ENCODE measurements at regions not wholly inside any gene's neighbourhood (a gene's known extent, or its start where the extent isn't known, plus 50 kb on each side); places are given as distances from the start of the nearest gene placed in this dataset.
A peak's percentile ranks its signal among the peaks of the same experiment; 100 is the strongest.
"Not testable (repeated sequence)": the region's sequence is repeated elsewhere in the genome, so short reads cannot be mapped to it uniquely, and the experiment has no call there.

DNA sequence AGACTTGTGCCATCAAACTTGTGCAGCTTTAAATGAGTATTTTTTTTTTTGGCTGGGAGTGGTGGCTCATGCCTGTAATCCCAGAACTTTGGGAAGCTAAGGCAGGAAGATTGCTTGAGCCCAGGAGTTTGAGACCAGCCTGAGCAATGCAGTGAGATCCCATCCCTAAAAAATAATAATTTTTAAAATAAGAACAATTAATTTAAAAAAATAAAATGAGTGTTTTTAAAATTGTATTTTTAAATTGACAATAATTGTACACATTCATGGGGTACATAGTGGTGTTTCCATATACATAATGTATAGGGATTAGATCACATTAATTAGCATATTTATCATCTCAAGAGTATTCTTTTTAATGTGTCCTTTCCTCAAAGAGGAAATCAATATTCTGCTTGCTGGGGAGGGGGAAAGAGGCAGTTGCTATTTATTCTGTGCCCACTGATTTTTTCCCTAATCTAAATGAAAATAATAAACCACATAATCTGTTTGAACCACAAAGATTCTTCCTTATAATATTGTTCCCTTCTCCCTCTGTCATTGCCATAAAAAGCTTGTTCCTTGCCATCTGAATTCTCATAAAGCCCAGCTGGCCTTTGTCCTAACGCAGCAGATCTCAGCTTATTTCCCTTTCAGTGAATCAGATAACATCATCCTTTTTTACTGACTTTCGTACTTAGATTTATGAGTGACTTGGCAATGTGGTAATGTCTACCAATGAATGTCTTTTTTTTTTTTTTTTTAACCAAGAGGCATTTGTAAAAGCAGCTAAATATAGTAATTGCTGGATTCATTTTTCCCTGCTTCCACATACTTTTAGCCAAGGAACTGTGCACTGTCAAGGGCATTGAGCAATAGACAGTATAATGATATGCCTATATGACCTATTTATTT is 81.8 kb upstream of the RUBCNL start:
- no peak overlapping the region for H3K4me3 ChIP-seq (ENCODE audit: low read depth, low read length)
- TF ChIP-seq, protein P1, sequence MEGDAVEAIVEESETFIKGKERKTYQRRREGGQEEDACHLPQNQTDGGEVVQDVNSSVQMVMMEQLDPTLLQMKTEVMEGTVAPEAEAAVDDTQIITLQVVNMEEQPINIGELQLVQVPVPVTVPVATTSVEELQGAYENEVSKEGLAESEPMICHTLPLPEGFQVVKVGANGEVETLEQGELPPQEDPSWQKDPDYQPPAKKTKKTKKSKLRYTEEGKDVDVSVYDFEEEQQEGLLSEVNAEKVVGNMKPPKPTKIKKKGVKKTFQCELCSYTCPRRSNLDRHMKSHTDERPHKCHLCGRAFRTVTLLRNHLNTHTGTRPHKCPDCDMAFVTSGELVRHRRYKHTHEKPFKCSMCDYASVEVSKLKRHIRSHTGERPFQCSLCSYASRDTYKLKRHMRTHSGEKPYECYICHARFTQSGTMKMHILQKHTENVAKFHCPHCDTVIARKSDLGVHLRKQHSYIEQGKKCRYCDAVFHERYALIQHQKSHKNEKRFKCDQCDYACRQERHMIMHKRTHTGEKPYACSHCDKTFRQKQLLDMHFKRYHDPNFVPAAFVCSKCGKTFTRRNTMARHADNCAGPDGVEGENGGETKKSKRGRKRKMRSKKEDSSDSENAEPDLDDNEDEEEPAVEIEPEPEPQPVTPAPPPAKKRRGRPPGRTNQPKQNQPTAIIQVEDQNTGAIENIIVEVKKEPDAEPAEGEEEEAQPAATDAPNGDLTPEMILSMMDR (conservative IDR thresholded peaks at IDR 0.05; ENCODE audit: low read depth, low read length), result no peak
- no peak for DNase-seq (ENCODE audit: low read depth)

- not testable (repeated sequence) for H3K4me3 ChIP-seq (ENCODE audit: low read depth, low read length); DNase-seq (ENCODE audit: low read depth)
Measured at GRCh38 chr13:46467694-46468093, 80.6 kb upstream of the RUBCNL start.

- DNase-seq (ENCODE audit: low read depth); H3K4me3 ChIP-seq (ENCODE audit: low read depth, low read length): not testable (repeated sequence)
Measured at GRCh38 chr13:46466074-46466473, 79.0 kb upstream of the RUBCNL start.

DNA sequence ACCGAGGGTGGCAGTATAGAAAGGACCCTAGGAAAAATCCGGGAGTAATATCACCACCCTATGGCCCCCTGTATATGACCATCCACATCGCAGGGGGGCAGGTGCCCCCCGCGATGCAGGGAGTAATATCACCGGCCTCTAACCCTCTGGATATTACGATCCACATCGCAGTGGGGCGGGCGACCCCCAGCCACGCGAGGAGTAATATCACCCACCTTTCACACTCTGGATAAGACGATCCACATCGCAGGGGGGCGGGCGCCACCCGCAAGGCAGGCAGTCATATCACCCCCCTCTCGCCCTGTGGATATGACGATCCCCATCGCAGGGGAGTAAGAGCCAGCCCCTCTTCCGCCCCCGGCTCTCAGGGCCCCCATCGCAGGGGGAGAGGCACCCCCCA is 76.7 kb upstream of the RUBCNL start:
- H3K4me3 ChIP-seq (ENCODE audit: low read depth, low read length), result no peak overlapping the region
- TF ChIP-seq, protein P1 (conservative IDR thresholded peaks at IDR 0.05; ENCODE audit: low read depth, low read length), result no peak
- no peak for DNase-seq (ENCODE audit: low read depth)

- not testable (repeated sequence) for H3K4me3 ChIP-seq (ENCODE audit: low read depth, low read length); DNase-seq (ENCODE audit: low read depth)
Measured at GRCh38 chr13:46460223-46460622, 73.2 kb upstream of the RUBCNL start.

GRCh38 chr13:46457255-46457654 is 70.2 kb upstream of the RUBCNL start:
- DNase-seq (ENCODE audit: low read depth); H3K4me3 ChIP-seq (ENCODE audit: low read depth, low read length): not testable (repeated sequence)

DNA sequence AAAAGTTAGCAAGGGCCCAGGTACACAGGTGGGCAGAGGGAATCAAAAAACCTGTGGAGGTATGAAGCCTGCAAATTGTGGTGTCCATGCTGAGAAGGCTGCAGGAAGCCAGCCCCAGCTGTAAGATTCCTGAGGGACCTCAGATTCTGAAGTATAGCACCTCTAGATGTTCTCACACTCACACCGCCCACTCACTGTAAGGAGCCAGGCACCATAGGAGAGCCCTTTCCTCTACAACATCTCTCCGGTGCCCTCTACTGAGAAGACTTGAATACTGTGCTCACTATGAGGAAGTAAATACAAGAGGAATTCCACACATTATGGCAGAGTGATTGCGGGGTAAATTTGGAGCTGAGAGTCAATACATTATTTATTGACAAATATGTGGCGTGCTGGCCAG is 68.9 kb upstream of the RUBCNL start:
- DNase-seq (ENCODE audit: low read depth), result peak; percentile 12
- not testable (repeated sequence) for H3K4me3 ChIP-seq (ENCODE audit: low read depth, low read length)
- TF ChIP-seq, protein P1 (conservative IDR thresholded peaks at IDR 0.05; ENCODE audit: low read depth, low read length), result peak; percentile 56

GRCh38 chr13:46451145-46451544 is 64.1 kb upstream of the RUBCNL start:
- DNase-seq (ENCODE audit: low read depth); H3K4me3 ChIP-seq (ENCODE audit: low read depth, low read length): not testable (repeated sequence)

DNA sequence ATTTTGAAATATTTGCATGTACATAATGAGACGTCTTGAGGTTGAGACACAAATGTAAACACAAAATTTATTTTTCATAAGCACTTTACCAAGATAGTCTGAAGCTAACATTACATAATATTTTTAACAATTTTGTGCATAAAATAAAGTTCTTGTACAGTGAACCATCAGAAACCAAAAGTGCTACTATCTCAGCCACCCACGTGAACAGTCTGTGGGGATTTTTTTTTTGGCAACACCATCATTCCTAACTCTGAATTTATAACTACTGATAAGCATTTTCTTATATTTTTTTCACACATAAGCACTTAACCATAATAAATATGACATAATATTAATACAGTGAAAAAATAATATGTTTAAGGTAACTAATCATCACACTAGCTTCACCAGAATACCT is 62.9 kb upstream of the RUBCNL start:
- DNase-seq (ENCODE audit: low read depth); H3K4me3 ChIP-seq (ENCODE audit: low read depth, low read length): not testable (repeated sequence)

DNA sequence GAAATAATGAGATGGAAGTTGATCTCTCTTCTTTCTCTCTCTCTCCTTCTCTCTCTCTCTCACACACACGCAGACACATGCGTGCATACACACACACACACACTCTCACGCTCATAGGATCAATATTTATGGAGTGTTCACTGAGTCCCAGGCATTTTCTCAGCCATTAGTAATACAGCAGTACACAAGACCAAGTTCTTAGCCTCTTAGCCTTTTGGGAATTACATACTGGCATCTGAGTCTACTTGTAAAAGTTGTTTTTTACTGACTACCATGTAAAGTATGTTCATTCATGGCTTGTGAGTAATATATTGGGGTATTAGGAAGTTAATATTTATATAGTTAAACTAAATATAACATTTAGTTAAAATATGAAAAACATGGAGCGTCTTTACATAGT is 61.1 kb upstream of the RUBCNL start:
- not testable (repeated sequence) for H3K4me3 ChIP-seq (ENCODE audit: low read depth, low read length); DNase-seq (ENCODE audit: low read depth)

DNA sequence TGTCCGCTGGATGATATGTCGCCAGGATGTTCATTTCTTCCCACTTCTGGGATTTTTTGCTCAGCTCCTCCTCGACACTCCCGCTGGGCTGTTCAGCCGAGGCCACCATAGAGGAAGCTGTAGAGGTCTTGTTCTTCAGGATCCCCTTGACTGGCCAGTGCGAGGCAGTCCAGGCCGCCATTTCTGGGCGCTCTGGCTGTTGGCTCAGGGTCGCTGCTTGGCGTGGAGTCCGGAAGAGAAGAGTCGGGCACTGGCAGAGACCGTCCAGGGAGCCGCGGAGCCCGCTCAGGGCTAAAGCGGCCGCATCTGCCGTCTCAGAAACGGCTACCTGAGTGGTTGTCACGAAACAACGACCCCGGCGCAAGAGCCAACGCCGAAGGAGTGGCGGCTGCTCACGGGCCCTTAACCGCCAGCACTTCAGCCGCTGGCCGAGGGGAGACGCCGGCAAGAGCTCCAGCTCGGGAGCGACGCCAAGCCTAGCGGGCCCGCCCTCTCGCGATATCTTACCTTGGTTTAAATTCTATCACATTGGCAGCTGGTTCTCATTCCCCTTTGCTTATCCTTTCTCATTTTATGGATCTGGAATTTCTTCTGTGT is 50.9 kb upstream of the RUBCNL start:
- not testable (repeated sequence) for DNase-seq (ENCODE audit: low read depth); H3K4me3 ChIP-seq (ENCODE audit: low read depth, low read length)

Measured in epithelial cell of proximal tubule (primary cell).